ENCODE measurements at regions not wholly inside any gene's neighbourhood (a gene's known extent, or its start where the extent isn't known, plus 50 kb on each side); places are given as distances from the start of the nearest gene placed in this dataset.
A peak's percentile ranks its signal among the peaks of the same experiment; 100 is the strongest.
"Not testable (repeated sequence)": the region's sequence is repeated elsewhere in the genome, so short reads cannot be mapped to it uniquely, and the experiment has no call there.

DNA sequence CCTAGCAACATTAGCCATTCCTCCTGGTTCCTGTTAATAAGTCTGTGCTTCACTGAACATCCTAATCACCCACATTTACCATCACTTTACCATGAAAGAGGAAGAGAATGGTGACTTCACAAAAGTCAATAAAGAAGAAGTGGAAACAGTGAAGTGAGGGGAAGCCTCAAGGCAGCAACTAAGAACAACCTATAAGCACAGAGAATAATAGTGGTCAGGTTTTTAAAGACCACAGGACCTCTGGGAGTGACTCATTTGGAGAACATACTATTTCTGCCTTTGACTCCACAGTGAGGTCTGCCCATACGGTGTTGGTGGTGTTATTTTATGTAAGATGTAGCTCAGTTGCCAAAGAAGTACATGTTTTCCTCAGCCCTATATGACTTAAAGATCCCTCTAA, 86.0 kb upstream of the TET2 start:
- DNase-seq, result no peak

GRCh38 chr4:105061136-105061696, 85.5 kb upstream of the TET2 start:
- peak; percentile 5 for DNase-seq

DNA sequence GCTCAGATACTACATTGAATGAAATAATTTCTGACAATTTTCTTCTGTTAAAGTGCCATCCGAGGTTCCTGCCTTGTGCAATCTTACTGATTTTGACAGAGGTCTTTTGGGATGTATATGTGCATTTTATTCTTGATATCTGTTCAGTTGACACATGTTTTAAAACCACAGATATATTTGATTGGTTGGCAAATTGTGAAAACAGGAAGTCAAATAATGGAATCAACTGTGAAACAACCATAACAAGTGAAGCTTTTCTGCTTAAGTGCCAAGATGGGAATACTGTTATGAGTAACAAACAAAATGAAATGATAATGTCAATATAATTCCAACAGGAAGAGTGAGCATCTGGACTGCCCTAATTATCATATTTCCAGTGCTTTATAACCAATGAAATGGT, 84.9 kb upstream of the TET2 start:
- no peak for DNase-seq

DNA sequence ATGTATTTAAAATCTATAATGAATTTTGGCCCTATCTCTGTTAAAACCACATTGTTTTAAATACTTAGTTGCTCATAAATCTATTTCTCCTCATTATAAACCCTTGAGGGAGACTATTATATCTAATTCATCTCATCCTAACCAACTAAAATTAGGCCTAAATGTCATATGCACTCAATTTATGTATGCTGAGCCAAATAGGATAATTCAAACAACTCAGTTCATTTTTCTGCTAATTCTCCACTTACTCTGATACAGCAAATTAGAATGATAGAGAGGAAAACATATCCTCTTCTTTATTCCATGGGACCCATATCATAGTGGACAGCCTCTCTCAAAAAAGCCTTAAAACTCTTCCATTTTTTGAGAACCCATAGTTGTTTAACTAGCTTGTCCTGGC, 80.3 kb upstream of the TET2 start:
- no peak for DNase-seq

GRCh38 chr4:105067431-105067830, 79.2 kb upstream of the TET2 start:
- DNase-seq, result no peak

GRCh38 chr4:105067946-105068345, 78.7 kb upstream of the TET2 start:
- DNase-seq, result peak; percentile 12

GRCh38 chr4:105068516-105068915, 78.2 kb upstream of the TET2 start:
- DNase-seq, result peak; percentile 25

DNA sequence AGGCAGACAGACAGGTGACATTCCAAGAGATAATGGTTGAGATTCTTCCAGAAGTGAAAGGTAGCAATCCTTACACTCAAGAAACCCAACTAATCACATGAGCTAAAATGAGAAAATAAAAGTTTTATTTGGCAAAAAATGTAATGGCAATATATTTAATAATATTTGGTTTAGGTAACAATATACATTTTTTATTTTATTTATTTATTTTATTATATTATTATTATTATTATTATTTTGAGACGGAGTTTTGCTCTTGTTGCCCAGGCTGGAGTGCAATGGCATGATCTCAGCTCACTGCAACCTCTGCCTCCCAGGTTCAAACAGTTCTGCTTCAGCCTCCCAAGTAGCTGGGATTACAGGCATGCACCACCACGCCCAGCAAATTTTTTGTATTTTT, 74.6 kb upstream of the TET2 start:
- DNase-seq, result not testable (repeated sequence)

DNA sequence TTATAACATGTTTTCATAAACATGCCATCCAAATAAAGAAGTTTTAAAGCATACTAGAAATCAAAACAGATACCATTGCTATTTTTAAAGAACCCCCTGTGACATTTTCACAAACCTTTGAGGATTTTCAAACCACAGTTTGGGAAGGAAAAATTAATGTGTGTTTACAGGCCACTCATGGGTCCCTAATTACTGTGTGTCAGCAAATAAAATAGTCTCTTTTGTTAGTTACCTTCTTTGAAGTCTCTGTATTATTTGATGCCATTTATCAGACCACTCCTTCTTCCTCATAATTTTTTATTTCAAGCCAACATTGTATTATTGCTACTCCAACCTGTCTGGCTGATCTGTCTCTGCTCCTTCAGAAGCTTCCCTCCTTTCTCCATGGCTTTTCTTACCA, 72.6 kb upstream of the TET2 start:
- DNase-seq, result no peak

- no peak for DNase-seq
Observed at GRCh38 chr4:105075045-105075444, 71.6 kb upstream of the TET2 start.

DNA sequence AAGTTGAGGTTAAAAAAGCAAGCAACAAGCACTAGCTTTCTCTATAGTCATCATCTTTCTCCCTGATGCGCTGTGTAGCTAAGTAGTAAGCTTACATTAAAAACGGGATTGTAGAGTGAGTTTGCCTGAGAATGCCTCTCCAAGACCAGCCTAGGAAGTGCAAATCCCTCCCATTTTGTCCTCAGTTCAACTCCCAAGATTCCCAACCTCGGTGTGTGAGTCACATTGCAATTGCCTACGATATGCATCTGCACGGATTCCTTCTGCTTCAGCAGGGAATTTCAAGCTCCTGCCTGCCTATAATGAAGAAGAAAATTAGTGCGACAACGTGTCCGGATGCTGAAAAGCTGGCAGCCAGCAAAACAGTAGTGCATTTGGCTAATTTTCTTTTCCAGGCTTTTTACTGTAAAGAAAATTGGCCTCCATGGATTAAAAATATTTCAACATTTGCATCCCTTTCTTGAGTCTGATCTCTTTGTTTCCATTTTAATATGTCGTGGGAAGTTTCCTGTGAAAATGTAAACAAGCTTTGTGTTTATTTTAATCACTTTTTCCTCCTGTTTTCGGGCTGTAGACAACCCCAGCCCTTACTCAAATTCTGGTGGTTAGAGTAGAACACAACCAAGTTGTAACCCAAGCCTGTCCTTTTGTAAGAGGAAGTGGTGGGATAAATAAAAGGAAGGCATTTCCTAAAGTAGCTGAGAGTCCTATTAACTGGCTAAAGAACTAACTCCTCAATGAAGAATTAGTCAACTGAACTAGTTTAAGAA, 58.4 kb upstream of the TET2 start:
- no peak for DNase-seq

DNA sequence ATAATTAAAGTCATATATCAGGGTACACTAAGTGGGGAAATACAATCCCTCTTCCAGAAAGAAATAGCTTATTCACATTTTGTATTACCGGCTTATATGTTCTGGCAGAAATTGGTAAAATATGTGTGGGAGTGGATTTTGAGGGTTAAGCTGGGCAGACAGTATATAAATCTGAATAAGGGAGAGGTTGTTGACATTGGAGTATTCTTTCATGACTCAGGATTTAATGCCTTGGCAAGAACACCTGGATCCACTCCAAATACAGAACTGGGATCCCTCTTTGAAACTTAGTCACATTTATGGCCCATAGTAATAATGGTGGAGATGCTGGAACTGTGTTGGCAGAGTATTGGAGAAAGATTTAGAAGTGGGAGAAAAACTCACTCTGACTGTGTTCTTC, 54.3 kb upstream of the TET2 start:
- DNase-seq, result no peak

- no peak for DNase-seq
Observed at GRCh38 chr4:105092768-105093167, 53.9 kb upstream of the TET2 start.

- no peak for DNase-seq
Observed at GRCh38 chr4:105093975-105094374, 52.7 kb upstream of the TET2 start.
